OCI-LY3 (cell line): ENCODE measurements at regions not wholly inside any gene's neighbourhood (a gene's known extent, or its start where the extent isn't known, plus 50 kb on each side); places are given as distances from the start of the nearest gene placed in this dataset.

Experiments used
- H2AFZ ChIP-seq: fragments of 200-600, 300-600 bp; shearing (Covaris generic); 2 replicates; pipeline ENCODE4 v1.6.0; 2014; ENCODE audit warnings: antibody characterized with exemption, low read depth, low read length
- H3K27ac ChIP-seq: fragments of 200-600, 300-600 bp; sonication (generic); 2 replicates; pipeline ENCODE4 v1.5.1; 2014; ENCODE audit warnings: mild to moderate bottlenecking, low read length, moderate library complexity, mixed read lengths
- H3K27me3 ChIP-seq: fragments of 200-600, 300-600 bp; sonication (generic); 2 replicates; pipeline ENCODE4 v1.6.1; 2014; ENCODE audit warnings: low read depth, low read length, mixed read lengths
- H3K36me3 ChIP-seq: fragments of 200-600, 300-600 bp; sonication (generic); replicated peaks from 2 replicates; pipeline ENCODE3; 2014; ENCODE audit warnings: low read depth, low read length, mixed read lengths
- H3K4me1 ChIP-seq: fragments of 300-600, 200-600 bp; sonication (generic); 2 replicates; pipeline ENCODE4 v1.6.1; 2014; ENCODE audit warnings: low read length, mixed read lengths
- H3K4me2 ChIP-seq: fragments of 200-600, 300-600 bp; sonication (generic); 2 replicates; pipeline ENCODE4 v1.6.1; 2014; ENCODE audit warnings: low read length, mixed read lengths
- H3K4me3 ChIP-seq: fragments of 300-600, 200-600 bp; sonication (generic); 2 replicates; pipeline ENCODE4 v1.5.1; 2014; ENCODE audit warnings: antibody characterized with exemption, mild to moderate bottlenecking, low read length, moderate library complexity
- H3K79me2 ChIP-seq: fragments of 300-600, 200-600 bp; shearing (Covaris generic); 2 replicates; pipeline ENCODE4 v1.6.1; 2014; ENCODE audit warnings: mild to moderate bottlenecking, low read length, mixed read lengths
- H3K9ac ChIP-seq: fragments of 300-600, 200-600 bp; shearing (Covaris generic); 2 replicates; pipeline ENCODE4 v1.6.0; 2014; ENCODE audit warnings: mild to moderate bottlenecking, low read length, moderate library complexity
- H3K9me3 ChIP-seq: fragments of 200-600, 300-600 bp; shearing (Covaris generic); 2 replicates; pipeline ENCODE4 v1.6.1; 2014; ENCODE audit warnings: low read length, mixed read lengths; ENCODE audit not compliant: insufficient read depth
- H4K20me1 ChIP-seq: fragments of 200-600, 300-600 bp; sonication (generic); 2 replicates; pipeline ENCODE4 v1.6.1; 2016; ENCODE audit warnings: low read length, mixed read lengths; ENCODE audit not compliant: insufficient read depth
- CTCF ChIP-seq: fragments of 200-600, 300-600 bp; sonication (generic); IDR thresholded peaks from 2 replicates; pipeline ENCODE4 v1.5.1; 2014; ENCODE audit warnings: antibody characterized with exemption, low read length, low read depth
- EZH2phosphoT487 ChIP-seq: fragments of 200-600 bp; shearing (Covaris generic); IDR thresholded peaks from 2 replicates; pipeline ENCODE4 v1.6.1; 2018; ENCODE audit warnings: antibody characterized with exemption, mixed run types, low read depth

- H3K9ac ChIP-seq: no peak overlapping the region
- TF ChIP-seq EZH2phosphoT487: no peak
- no peak for TF ChIP-seq CTCF
- no peaks in the 10 kb centered on the region for H3K36me3 ChIP-seq
- H3K79me2 ChIP-seq: no peaks in the 10 kb centered on the region
- H3K4me1 ChIP-seq: no peaks in the 10 kb centered on the region
- H4K20me1 ChIP-seq: no peaks in the 10 kb centered on the region
- no peak overlapping the region for H2AFZ ChIP-seq
- no peaks in the 10 kb centered on the region for H3K27me3 ChIP-seq
- no peak overlapping the region for H3K27ac ChIP-seq
- H3K9me3 ChIP-seq: no peaks in the 10 kb centered on the region
- H3K4me2 ChIP-seq: no peak overlapping the region
- no peak overlapping the region for H3K4me3 ChIP-seq
Observed at GRCh38 chr10:44850356-44850934, 60.7 kb upstream of the TMEM72 start.

GRCh38 chr10:44851413-44851812 lies 59.7 kb upstream of the TMEM72 start:
- Histone ChIP-seq H3K27ac (no peak overlapping the region), H3K27me3 (no peaks in the 10 kb centered on the region), H2AFZ (no peak overlapping the region), H3K9me3 (no peaks in the 10 kb centered on the region), H3K4me3 (no peak overlapping the region), H3K9ac (no peak overlapping the region), H3K36me3 (no peaks in the 10 kb centered on the region), H4K20me1 (no peaks in the 10 kb centered on the region), H3K4me1 (no peaks in the 10 kb centered on the region), H3K4me2 (no peak overlapping the region), H3K79me2 (no peaks in the 10 kb centered on the region)
- TF ChIP-seq EZH2phosphoT487: no peak
- no peak for TF ChIP-seq CTCF

GRCh38 chr10:44851881-44852280 lies 59.3 kb upstream of the TMEM72 start:
- Histone ChIP-seq H4K20me1 (no peaks in the 10 kb centered on the region), H3K79me2 (no peaks in the 10 kb centered on the region), H3K9ac (no peak overlapping the region), H3K9me3 (no peaks in the 10 kb centered on the region), H2AFZ (no peak overlapping the region), H3K36me3 (no peaks in the 10 kb centered on the region), H3K4me1 (no peaks in the 10 kb centered on the region), H3K4me2 (no peak overlapping the region), H3K4me3 (no peak overlapping the region), H3K27me3 (no peaks in the 10 kb centered on the region), H3K27ac (no peak overlapping the region)
- TF ChIP-seq CTCF (no peak), EZH2phosphoT487 (no peak)

DNA sequence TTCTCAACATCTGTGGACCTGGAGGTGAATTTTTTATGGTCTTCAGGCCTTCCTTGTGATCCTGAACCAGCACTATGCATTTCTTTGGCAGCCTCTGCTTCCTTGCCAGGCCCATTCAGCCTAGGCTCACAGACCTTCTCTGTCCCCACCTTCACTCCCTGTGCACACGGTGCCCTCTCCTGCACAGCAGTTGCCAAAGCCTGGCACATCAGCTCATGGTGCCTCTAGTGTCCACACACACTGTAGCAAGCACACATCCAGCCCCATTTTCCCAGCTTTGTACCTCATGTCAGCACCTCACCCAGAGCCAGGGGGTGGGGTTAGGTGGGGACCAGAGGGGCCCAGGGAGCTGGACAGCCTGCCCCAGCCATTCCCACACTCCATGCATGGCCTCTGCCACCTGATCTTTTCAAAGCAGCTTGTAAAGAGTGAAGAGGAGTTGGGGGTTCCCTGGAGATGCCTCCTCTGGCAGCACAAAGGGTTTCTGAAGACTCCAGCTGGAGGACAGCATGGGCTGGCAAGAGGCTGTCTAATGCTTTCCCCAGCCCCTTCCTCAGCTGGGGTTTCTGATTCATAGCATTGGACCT lies 57.9 kb upstream of the TMEM72 start:
- H3K4me2 ChIP-seq: no peak overlapping the region
- no peak overlapping the region for H3K9ac ChIP-seq
- no peaks in the 10 kb centered on the region for H3K27me3 ChIP-seq

More for the DNA sequence above, 57.9 kb upstream of the TMEM72 start:
- H2AFZ ChIP-seq: no peak overlapping the region
- H4K20me1 ChIP-seq: no peaks in the 10 kb centered on the region
- no peaks in the 10 kb centered on the region for H3K9me3 ChIP-seq
- no peak overlapping the region for H3K4me3 ChIP-seq
- H3K4me1 ChIP-seq: no peaks in the 10 kb centered on the region
- TF ChIP-seq EZH2phosphoT487: no peak
- TF ChIP-seq CTCF: peak; percentile 17; the same call in 1 of the 2 replicates
- no peaks in the 10 kb centered on the region for H3K79me2 ChIP-seq
- H3K36me3 ChIP-seq: no peaks in the 10 kb centered on the region
- no peak overlapping the region for H3K27ac ChIP-seq
